Mesothelial cell of epicardium (in vitro differentiated cells): ENCODE measurements at regions not wholly inside any gene's neighbourhood (a gene's known extent, or its start where the extent isn't known, plus 50 kb on each side); places are given as distances from the start of the nearest gene placed in this dataset.

Source experiments
- DNase-seq, 2 experiments: peaks; one replicate each; pipeline ENCODE4 v3.0.0; 2021; ENCODE audit warnings: low spot score in 2 of 2; ENCODE audit not compliant: unreplicated experiment in 2 of 2
- H3K27ac Mint-ChIP-seq: 2 replicates; pipeline ENCODE4 v1.8.0; 2021; ENCODE audit warnings: mixed read lengths
- H3K27me3 Mint-ChIP-seq: 2 replicates; pipeline ENCODE4 v1.8.0; 2021; ENCODE audit warnings: low read depth, mixed read lengths
- H3K36me3 Mint-ChIP-seq: 2 replicates; pipeline ENCODE4 v1.8.0; 2021; ENCODE audit warnings: mixed read lengths
- H3K4me1 Mint-ChIP-seq: 2 replicates; pipeline ENCODE4 v1.8.0; 2021; ENCODE audit warnings: mixed read lengths
- H3K4me3 Mint-ChIP-seq: 2 replicates; pipeline ENCODE4 v1.8.0; 2021; ENCODE audit warnings: mild to moderate bottlenecking, moderate library complexity, mixed read lengths
- H3K9me3 Mint-ChIP-seq: 2 replicates; pipeline ENCODE4 v1.8.0; 2021; ENCODE audit warnings: mixed read lengths
- TF ChIP-seq, protein P1 (sequence below): fragments of 200-600 bp; sonication (generic); IDR thresholded peaks from one replicate; pipeline ENCODE4 v1.5.0; 2021; ENCODE audit warnings: antibody characterized with exemption; ENCODE audit not compliant: unreplicated experiment

DNA sequence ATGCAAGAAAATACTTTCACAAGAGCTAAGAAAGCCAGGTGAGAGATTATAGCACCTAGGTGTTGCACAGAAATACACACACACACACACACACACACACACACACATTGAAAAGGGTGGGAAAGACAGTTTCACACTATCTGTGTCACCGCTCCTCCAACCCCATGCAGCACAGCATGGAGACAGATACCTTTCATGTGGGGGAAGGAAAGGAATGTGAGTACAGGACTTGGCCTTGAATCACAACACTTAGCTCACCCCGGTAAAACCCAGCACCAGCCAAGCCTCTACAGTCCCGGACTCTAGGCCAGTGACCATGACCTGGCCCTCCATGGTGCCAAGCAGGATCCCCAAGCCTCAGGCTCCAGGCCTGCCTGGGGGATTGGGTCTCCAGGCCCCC is 462.0 kb upstream of the SPRY2 start:
- Mint-ChIP-seq H3K9me3 (peaks cover 3% of the 10 kb centered on the region), H3K4me3 (no peak overlapping the region), H3K4me1 (peaks cover 14% of the 10 kb centered on the region), H3K27me3 (no peaks in the 10 kb centered on the region), H3K36me3 (peaks cover 4% of the 10 kb centered on the region), H3K27ac (no peak overlapping the region)
- TF ChIP-seq, protein P1, sequence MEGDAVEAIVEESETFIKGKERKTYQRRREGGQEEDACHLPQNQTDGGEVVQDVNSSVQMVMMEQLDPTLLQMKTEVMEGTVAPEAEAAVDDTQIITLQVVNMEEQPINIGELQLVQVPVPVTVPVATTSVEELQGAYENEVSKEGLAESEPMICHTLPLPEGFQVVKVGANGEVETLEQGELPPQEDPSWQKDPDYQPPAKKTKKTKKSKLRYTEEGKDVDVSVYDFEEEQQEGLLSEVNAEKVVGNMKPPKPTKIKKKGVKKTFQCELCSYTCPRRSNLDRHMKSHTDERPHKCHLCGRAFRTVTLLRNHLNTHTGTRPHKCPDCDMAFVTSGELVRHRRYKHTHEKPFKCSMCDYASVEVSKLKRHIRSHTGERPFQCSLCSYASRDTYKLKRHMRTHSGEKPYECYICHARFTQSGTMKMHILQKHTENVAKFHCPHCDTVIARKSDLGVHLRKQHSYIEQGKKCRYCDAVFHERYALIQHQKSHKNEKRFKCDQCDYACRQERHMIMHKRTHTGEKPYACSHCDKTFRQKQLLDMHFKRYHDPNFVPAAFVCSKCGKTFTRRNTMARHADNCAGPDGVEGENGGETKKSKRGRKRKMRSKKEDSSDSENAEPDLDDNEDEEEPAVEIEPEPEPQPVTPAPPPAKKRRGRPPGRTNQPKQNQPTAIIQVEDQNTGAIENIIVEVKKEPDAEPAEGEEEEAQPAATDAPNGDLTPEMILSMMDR: no peak
- no peak for DNase-seq

DNA sequence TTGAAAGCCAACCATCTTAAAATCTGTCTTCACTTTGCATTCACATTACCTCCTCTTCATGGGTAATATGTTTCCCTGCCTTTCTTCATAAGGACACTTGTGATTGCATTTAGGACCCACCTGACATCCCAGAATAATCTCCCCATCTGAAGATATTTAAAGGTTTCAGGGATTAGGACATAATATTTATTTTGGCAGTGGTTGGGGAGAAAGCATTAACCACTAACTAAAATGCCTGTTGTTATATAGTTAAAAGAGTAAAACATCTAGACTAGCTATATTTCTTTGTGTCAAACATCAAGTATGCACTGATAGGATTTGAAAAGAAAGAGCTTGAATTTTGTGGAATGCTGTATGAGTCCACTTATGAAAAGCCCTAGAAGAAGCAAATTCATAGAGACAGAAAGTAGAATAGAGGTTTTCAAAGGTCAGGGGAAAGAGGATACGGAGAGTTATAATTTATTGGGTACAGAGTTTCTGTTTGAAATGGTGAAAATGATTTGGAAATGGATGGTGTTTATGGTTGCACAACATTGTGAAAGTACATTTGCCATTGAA is 457.7 kb upstream of the SPRY2 start:
- no peaks in the 10 kb centered on the region for H3K27me3 Mint-ChIP-seq
- no peak overlapping the region for H3K4me3 Mint-ChIP-seq
- TF ChIP-seq, protein P1: no peak
- DNase-seq: no peak
- H3K27ac Mint-ChIP-seq: peak overlapping the region; percentile 69
- peaks cover 27% of the 10 kb centered on the region for H3K4me1 Mint-ChIP-seq
- peaks cover 7% of the 10 kb centered on the region for H3K9me3 Mint-ChIP-seq
- peaks cover 6% of the 10 kb centered on the region for H3K36me3 Mint-ChIP-seq

DNA sequence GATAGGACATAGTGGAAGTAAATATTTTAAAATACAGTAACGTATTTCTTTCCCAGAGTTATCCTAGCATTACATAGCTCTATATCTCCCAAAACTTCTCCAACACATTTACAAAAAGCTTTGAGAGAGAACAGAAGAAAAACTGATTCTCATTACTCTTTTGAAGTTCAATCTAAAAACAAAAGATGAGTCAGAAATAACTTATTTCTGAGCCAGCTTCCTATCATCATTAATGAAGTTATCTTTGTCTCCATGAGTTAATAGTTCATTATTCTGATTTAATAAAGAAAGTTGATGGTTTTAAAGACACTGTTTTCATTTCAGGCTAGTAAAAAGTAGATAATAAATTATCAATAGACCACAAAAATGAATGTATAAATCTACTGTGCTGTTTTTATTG is 446.7 kb upstream of the SPRY2 start:
- no peak overlapping the region for H3K27ac Mint-ChIP-seq
- H3K4me3 Mint-ChIP-seq: no peak overlapping the region
- peaks cover 13% of the 10 kb centered on the region for H3K9me3 Mint-ChIP-seq
- H3K4me1 Mint-ChIP-seq: peaks cover 42% of the 10 kb centered on the region
- peaks cover 11% of the 10 kb centered on the region for H3K36me3 Mint-ChIP-seq
- H3K27me3 Mint-ChIP-seq: no peaks in the 10 kb centered on the region
- TF ChIP-seq, protein P1: no peak
- DNase-seq: no peak

DNA sequence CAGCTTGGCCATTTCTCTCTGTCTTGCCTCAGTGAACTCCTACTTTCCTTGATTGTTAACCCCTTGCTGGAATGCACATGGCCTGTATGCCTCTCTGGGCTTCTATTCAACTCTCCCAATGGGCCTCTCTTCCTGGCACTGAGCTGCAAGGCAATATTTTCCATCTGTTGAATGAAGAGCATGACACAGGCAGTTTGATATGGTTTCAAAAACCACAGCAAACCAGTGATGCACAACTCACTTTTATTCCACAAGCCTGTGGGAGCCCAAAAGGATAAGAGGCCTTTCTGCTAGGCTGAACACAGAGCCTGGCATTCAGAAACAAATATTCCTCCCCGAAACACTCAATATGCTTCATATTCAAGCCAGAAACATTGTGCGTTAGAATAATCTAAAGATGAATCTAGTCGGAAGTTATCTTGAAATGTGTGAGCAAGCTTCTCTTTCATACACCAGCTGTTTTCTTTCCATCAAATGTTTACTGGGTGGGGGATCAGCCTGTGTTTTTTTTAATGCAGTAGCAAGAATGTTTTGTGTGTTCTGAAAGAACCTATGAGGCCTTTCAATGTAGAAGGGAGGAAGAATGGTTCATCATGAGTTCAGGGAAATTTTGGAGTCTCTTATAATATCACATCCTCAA is 443.1 kb upstream of the SPRY2 start:
- Mint-ChIP-seq H3K36me3 (no peaks in the 10 kb centered on the region), H3K27ac (peak overlapping the region; percentile 65), H3K27me3 (no peaks in the 10 kb centered on the region), H3K4me1 (peaks cover 71% of the 10 kb centered on the region), H3K9me3 (no peaks in the 10 kb centered on the region), H3K4me3 (no peak overlapping the region)
- TF ChIP-seq, protein P1: no peak
- DNase-seq: no peak

DNA sequence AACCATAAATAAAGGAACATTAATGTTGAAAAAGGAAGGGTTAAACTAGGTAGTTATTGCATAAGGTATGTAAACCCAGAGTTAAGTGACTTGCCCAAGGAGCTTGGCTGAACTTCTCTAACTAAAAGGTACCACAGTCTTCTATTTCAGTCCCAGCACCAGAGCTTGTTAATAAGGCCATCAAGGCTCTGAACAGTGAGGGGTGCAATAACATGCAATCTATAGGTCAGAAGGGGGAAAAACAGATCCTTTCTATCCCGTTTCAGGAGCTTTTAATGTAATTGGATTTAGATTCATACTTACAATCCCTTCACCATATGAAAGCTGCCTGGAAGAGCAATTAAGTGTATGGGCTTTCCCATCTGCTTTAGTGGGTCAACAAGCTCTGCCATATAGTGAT is 441.5 kb upstream of the SPRY2 start:
- Mint-ChIP-seq H3K36me3 (no peaks in the 10 kb centered on the region), H3K4me3 (no peak overlapping the region), H3K4me1 (peaks cover 66% of the 10 kb centered on the region), H3K9me3 (no peaks in the 10 kb centered on the region), H3K27me3 (no peaks in the 10 kb centered on the region), H3K27ac (peak overlapping the region; percentile 39)
- TF ChIP-seq, protein P1: no peak
- no peak for DNase-seq
